ENCODE measurements at regions not wholly inside any gene's neighbourhood (a gene's known extent, or its start where the extent isn't known, plus 50 kb on each side); places are given as distances from the start of the nearest gene placed in this dataset.
"Not testable (repeated sequence)": the region's sequence is repeated elsewhere in the genome, so short reads cannot be mapped to it uniquely, and the experiment has no call there.

DNA sequence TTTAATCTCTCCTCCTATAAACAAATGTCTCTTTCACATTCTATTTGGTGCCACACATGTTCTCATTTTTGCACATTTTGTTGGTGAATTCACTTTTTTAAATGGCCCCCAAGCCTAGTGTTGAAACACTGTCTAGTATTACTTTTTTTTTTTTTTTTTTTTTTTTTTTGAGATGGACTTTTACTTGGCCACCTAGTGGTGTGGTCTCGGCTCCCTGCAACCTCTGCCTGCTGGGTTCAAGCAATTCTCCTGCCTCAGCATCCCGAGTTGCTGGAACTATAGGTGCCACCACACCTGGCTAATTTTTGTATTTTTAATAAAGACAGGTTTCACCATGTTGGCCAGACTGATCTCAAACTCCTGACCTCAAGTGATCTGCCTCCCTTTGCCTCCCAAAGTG is 273.8 kb upstream of the SLC14A2 start:
- no peak for DNase-seq

DNA sequence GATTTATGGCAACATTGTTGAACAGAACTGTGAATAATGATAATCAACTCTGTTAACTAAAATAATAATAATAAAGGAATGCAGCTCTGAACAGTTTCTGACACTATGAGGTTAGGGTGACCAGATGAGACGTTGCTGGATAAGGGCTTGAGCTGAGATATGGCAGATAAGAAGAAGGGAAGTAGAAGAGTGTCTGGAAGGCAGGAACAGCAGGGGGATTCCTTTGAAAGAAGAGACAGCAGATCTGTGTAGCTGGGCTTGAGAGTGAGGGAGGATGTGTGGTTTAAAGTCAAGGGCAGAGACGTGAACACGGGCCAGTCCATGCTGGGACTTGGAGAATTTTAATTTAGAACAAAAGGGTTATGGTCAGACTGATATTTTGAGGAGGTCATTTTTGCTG is 273.1 kb upstream of the SLC14A2 start:
- DNase-seq: no peak

- no peak for DNase-seq
Measured at GRCh38 chr18:45342653-45343052, 272.6 kb upstream of the SLC14A2 start.

DNA sequence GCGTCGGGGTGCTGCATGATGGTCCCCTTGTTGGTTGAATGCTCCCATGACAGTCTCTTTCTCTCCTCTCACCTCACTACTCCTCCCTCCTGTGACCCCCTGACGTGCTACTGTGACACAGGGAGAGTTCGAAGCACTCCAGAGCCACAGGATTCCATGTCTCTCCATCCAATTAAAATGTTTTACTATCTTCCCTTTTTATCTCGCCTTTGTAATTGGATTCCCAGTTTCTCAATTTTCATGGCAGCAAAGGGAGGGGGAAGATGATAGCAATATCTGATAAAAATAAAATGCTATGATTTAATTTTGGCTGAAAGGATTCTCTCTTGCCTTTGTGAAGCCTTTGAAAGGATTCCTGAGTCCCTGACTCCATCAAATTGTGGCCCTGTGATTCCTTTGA is 271.9 kb upstream of the SLC14A2 start:
- DNase-seq: no peak

GRCh38 chr18:45344680-45345079 is 270.6 kb upstream of the SLC14A2 start:
- not testable (repeated sequence) for DNase-seq

GRCh38 chr18:45349019-45349418 is 266.3 kb upstream of the SLC14A2 start:
- no peak for DNase-seq

DNA sequence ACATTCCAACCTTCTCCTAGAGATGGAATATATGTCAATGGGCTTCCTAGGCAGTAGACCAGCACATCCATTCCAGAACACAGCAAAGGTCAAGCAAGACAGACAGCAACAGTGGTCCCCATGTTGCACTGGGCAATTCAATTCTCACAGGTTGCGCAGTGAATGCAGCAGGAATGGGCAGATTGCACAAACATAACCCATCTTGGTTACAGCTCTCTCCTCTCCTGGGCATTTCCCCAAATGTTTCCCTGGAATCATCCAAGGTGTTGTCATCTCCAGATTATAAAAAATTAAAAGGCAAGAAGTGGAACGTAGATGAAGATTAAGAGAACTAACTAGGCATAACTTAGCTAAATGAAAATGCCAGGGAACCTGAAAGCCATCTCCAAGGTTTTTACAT is 265.8 kb upstream of the SLC14A2 start:
- no peak for DNase-seq

GRCh38 chr18:45350404-45351156 is 264.7 kb upstream of the SLC14A2 start:
- DNase-seq: no peak

DNA sequence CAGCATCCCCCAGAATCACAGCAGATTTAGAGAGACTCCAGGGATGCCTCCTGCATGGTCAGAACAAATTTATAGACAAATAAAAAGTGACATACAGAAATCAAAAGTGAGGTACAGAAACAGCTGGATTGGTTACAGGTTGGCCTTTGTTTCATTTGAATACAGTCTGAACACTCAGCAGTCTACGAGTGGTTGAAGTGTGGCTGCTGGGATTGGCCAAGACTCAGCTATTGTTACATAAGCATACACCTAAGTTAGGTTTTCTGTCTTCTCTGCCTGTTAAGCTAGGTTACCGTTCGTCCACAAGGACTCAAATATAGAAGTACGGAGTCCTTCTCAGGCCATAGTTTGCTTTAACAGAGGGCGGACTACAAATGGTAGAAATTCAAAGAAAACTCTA is 262.4 kb upstream of the SLC14A2 start:
- no peak for DNase-seq

DNA sequence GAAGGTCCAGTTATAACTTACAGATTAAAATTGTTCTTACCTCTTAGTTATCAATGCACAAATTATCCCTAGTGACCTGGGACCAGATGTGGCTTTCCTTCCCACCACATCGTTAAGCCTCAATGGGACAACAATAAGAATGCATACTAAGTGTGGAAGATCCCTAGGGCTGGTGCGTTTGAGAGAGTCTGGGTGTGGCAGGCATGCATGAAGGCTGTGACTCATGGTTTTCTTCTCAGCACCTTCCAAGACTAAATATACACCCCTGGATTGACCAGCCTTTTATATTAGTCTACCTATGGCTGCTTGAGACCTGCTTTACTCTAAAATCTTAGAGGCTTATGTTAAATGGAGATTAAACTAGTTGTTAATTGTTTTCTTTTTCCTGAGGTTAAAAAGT is 261.7 kb upstream of the SLC14A2 start:
- DNase-seq: no peak

GRCh38 chr18:45355944-45356520 is 259.2 kb upstream of the SLC14A2 start:
- DNase-seq: no peak

- no peak for DNase-seq
Measured at GRCh38 chr18:45357686-45358470, 257.4 kb upstream of the SLC14A2 start.

DNA sequence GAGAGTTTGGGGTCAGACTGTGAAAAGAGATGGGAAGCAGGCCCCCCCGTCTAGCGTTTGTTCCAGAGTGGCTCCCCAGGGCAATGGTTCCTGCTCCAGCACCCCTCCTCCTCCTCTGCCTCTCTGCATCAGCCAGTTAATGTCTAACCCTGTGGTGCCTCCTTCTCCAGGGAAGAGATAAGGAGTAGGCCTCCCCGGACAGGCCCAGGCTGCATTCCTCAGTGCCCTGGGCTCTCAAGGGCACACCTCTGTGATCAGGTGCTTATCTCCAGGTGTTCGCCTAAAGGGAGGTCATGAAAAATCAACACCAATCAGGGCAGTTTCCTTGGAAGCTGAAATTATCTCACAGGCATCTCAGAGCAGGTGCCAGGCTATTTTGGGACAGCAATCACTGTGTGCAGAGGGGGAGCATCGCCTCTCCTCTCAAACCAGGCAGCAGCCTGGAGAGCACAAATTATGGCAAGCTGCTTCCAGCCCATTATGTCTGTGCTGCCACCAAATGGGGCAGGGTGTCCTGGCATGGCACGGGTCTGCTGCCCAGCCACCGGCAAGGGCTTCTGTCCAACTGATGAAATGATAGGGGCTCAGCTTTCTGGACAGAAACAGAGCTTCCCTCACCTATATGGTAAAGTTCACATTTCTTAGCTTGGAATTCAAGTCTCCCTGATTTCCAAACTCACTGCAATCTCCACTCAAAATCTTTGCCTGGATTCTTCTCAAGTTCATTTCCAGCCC is 255.8 kb upstream of the SLC14A2 start:
- peak in 3 of 56 donors; percentile 12 to 20 (median 18) for DNase-seq

DNA sequence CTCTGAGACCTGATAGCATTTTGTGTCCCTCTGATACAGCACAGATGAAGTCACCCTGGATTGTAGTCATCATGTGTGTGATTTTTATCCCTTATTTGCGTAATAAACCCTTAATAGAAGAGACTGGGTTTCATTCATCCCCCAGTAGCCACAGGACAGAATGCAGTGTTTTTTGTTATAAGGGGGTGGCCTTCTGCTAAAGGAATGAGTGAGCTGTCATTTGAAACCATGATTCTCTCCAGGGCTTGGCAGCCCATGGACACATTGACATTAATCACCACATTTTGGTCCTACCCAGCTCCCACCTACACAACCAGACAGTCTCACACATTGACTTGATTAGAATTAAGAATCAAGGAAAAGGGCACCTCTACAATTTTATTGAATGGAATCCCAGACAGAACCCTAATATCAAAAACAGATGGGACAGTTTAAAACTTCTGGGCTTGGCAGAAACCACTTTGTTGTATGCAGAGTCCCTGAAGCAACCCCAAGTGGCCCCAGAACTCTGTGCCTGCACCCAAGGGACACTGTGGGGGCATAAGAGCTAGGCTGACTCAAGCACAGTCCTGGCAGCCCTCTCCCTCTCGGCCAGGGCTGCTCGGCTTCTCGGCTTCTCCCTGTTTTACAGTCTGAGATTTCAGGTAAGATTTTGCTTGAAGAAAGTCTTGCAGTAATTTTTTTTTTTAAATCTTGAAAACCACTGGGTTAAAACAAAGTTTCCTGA is 254.0 kb upstream of the SLC14A2 start:
- DNase-seq: no peak

DNA sequence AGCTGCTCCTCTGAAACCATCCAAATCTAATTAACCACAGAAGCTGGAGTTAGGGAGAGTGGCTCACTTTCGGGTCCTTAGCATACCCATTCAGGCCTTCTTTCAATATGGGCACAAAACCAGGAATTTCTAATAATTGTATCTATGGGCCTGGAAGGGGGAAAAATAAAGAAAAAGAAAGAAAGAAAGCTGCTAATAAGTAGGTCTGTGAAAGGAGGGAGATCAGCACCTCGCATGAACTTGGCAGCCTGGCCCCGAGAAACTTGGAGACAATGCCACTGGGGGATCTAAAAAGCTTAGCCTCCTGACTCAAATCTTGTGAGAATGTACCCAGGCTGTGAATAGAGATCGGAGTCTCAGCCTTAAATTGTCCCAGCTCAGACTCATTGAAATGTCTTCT is 252.1 kb upstream of the SLC14A2 start:
- peak in 26 of 56 donors; percentile 1 to 67 (median 22) for DNase-seq

GRCh38 chr18:45365835-45366234 is 249.4 kb upstream of the SLC14A2 start:
- no peak for DNase-seq

DNA sequence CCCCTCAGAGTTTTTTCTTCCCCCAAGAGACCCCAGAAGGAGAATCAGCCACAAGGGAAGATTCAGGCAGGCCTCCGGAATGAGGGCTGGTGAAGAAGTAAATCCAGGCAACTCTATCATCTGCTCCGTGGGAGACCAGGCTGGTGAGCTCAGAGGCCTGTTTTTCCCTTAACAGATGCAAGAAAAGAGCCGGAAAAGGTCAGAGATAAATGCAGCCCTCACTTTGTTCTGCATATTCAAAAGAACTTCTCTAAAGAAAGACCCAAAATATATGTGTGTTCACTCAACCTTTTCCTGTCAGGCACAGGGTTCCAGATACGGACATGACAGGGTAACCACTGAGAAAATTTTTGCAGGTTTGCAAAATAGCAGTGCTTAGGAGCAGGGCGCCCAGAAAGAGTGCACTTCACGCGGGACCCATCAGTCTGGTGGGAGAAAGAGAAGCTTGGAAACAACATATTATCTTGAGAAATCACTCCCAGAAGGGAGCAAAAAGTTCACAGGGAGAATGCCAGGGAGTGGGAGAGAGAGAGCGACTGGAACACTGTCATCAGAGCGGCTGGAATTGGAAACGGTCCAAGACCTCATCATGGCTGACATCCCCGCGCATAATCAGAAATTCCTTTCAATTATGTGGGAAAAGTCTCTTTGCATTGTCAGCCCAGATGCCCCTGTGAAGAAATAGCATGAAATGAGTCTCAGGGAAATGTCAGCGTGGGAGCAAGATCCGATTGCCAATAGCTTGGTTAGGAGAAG is 244.8 kb upstream of the SLC14A2 start:
- DNase-seq: peak in 1 of 56 donors; percentile 12

GRCh38 chr18:45373286-45373880 is 241.9 kb upstream of the SLC14A2 start:
- DNase-seq: no peak

DNA sequence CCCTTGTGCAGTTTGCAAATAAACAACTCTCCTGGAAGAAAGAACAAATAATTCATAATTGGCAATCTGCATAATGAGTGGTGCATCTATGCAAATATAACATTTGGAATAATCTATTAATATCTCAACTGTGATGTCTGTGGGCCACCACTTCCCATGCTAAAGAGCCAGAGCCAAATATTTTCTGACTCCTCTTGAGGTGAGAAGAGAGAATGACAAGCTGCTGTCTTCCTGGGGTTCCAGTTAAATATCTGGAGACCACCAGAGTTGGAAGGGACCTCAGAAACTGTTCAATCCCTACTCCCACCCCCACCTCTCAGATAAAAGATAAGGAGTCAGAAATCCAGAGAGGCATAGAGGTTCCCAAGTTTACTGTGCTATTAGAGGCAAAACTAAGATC is 241.0 kb upstream of the SLC14A2 start:
- no peak for DNase-seq

All from amygdala (tissue), 56 donors.